Sigmoid colon (tissue), 4 donors: ENCODE measurements at regions not wholly inside any gene's neighbourhood (a gene's known extent, or its start where the extent isn't known, plus 50 kb on each side); places are given as distances from the start of the nearest gene placed in this dataset.

Experiments
- POLR2AphosphoS5 ChIP-seq, 4 donors: sonication (generic); formaldehyde crosslinking; IDR thresholded peaks; one replicate each; pipeline ENCODE4 v1.6.1; 2017; ENCODE audit warnings: antibody characterized with exemption in 4 of 4
- TF ChIP-seq, protein P1 (sequence below), 4 experiments: fragments of 450-650 bp in 3 of 4; fragments of 200-600 bp in 1 of 4; IDR thresholded peaks; one replicate each; pipeline ENCODE4 v1.5.1; 2016 to 2019; ENCODE audit warnings: antibody characterized with exemption in 4 of 4, mild to moderate bottlenecking in 3 of 4, moderate library complexity in 2 of 4

GRCh38 chr6:111927321-111927720 lies 54.1 kb upstream of the FYN start:
- TF ChIP-seq, protein P1, sequence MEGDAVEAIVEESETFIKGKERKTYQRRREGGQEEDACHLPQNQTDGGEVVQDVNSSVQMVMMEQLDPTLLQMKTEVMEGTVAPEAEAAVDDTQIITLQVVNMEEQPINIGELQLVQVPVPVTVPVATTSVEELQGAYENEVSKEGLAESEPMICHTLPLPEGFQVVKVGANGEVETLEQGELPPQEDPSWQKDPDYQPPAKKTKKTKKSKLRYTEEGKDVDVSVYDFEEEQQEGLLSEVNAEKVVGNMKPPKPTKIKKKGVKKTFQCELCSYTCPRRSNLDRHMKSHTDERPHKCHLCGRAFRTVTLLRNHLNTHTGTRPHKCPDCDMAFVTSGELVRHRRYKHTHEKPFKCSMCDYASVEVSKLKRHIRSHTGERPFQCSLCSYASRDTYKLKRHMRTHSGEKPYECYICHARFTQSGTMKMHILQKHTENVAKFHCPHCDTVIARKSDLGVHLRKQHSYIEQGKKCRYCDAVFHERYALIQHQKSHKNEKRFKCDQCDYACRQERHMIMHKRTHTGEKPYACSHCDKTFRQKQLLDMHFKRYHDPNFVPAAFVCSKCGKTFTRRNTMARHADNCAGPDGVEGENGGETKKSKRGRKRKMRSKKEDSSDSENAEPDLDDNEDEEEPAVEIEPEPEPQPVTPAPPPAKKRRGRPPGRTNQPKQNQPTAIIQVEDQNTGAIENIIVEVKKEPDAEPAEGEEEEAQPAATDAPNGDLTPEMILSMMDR (IDR thresholded peaks at IDR 0.05): no peak
- no peak for TF ChIP-seq POLR2AphosphoS5 (IDR thresholded peaks at IDR 0.05)
